ENCODE measurements at regions not wholly inside any gene's neighbourhood (a gene's known extent, or its start where the extent isn't known, plus 50 kb on each side); places are given as distances from the start of the nearest gene placed in this dataset.
A peak's percentile ranks its signal among the peaks of the same experiment; 100 is the strongest.

GRCh38 chr3:194808640-194809097 lies 123.0 kb downstream of the FAM43A start:
- no CpG with 5 or more reads among the region's 3 CpGs for WGBS, 2 experiments (ENCODE audit: extremely low coverage in 2 of 2, insufficient read length in 1 of 2)
- Histone ChIP-seq H2AK9ac (replicated peaks; ENCODE audit: low read depth, low read length, poor library complexity) (no peak overlapping the region), H2BK20ac (ENCODE audit: low read depth, low read length) (no peak overlapping the region), H3K79me1 (ENCODE audit: low read depth in 1 of 2, low read length in 2 of 2) (no peaks in the 10 kb centered on the region), H3K14ac (replicated peaks; ENCODE audit: low read depth, low read length) (no peak overlapping the region), H3K18ac (ENCODE audit: low read depth, low read length) (no peak overlapping the region), H3K27me3 (ENCODE audit: control insufficient read depth, insufficient read depth, low read length) (peaks cover 73% of the 10 kb centered on the region), H3K4me3 (ENCODE audit: insufficient read depth, low read depth, low read length) (no peak overlapping the region), H3K9ac (ENCODE audit: low read depth, low read length) (no peak overlapping the region), H3K4ac (ENCODE audit: low read depth, low read length) (no peak overlapping the region), H3K27ac (ENCODE audit: insufficient read depth, low read length) (no peak overlapping the region), H2BK15ac (ENCODE audit: low read depth, low read length) (no peak overlapping the region), H4K91ac (ENCODE audit: insufficient read depth, low read depth, low read length) (no peak overlapping the region), H2AFZ (replicated peaks; ENCODE audit: low read length, poor library complexity) (no peak overlapping the region), H3K9me3 (ENCODE audit: control insufficient read depth, insufficient read depth, low read length) (no peaks in the 10 kb centered on the region), H2BK5ac (ENCODE audit: low read depth, low read length, poor library complexity, severe bottlenecking) (no peak overlapping the region), H2BK120ac (ENCODE audit: low read depth, low read length) (no peak overlapping the region), H4K5ac (ENCODE audit: low read depth, low read length) (no peak overlapping the region), H3K23ac (ENCODE audit: low read depth, low read length) (no peak overlapping the region), H3K4me1 (ENCODE audit: control insufficient read depth, insufficient read depth, low read length) (no peaks in the 10 kb centered on the region), H2AK5ac (ENCODE audit: low read depth, low read length) (no peak overlapping the region), H4K20me1 (ENCODE audit: insufficient read depth, low read length) (no peaks in the 10 kb centered on the region), H3K9me1 (ENCODE audit: insufficient read depth, low read length) (no peaks in the 10 kb centered on the region; the same call in 1 of the 2 replicates), H3K56ac (ENCODE audit: extremely low read depth, insufficient read depth, low read length) (no peak overlapping the region), H3K36me3 (ENCODE audit: control insufficient read depth, insufficient read depth, low read length) (no peaks in the 10 kb centered on the region), H4K8ac (ENCODE audit: low read depth in 2 of 2, low read length in 2 of 2) (no peak overlapping the region), H3K4me2 (ENCODE audit: low read depth, low read length) (no peak overlapping the region)
- no peak for TF ChIP-seq MXI1 (IDR thresholded peaks at IDR 0.05; ENCODE audit: borderline replicate concordance, low read depth, low read length)
- no peak for TF ChIP-seq RAD21 (IDR thresholded peaks at IDR 0.05; ENCODE audit: low read length)
- no peak for TF ChIP-seq RFX5 (IDR thresholded peaks at IDR 0.05; ENCODE audit: low read depth, low read length)
- TF ChIP-seq BHLHE40 (IDR thresholded peaks at IDR 0.05; ENCODE audit: low read depth, low read length): no peak
- no peak for TF ChIP-seq SMC3 (IDR thresholded peaks at IDR 0.05; ENCODE audit: low read depth, low read length)
- no peak for TF ChIP-seq RCOR1 (IDR thresholded peaks at IDR 0.05; ENCODE audit: insufficient replicate concordance, low read length)
- no peak for TF ChIP-seq CTCF (conservative IDR thresholded peaks at IDR 0.05; ENCODE audit: low read depth, low read length)
- no peak for TF ChIP-seq CHD1 (IDR thresholded peaks at IDR 0.05; ENCODE audit: low read depth, low read length)
- CTCF ChIA-PET: no interaction called here
- in situ Hi-C loops (cut with MboI; ENCODE audit: low sequenced_read_pairs): no loop called here
- intact Hi-C loops (cut with micrococcal nuclease): no loop called here
- DNase-seq: peak; percentile 12
- ATAC-seq (ENCODE audit: low read depth): no peak
- BruUV-seq (replicated peaks): no TSS peak
- POLR2A ChIA-PET (ENCODE audit: unreplicated experiment): no interaction called here
- dilution Hi-C loops (cut with HindIII; ENCODE audit: low sequenced_read_pairs, unreplicated experiment): no loop called here

Measured in IMR-90 (cell line).